ENCODE measurements at regions not wholly inside any gene's neighbourhood (a gene's known extent, or its start where the extent isn't known, plus 50 kb on each side); places are given as distances from the start of the nearest gene placed in this dataset.

- no peaks in the 10 kb centered on the region for H3K9me3 ChIP-seq (ENCODE audit: severe bottlenecking)
- peaks cover 81% of the 10 kb centered on the region for H3K4me1 ChIP-seq (ENCODE audit: insufficient read depth, poor library complexity, severe bottlenecking)
- ATAC-seq (ENCODE audit: low read depth) (no peak), DNase-seq (ENCODE audit: low spot score) (no peak)
- no peak for TF ChIP-seq CTCF (IDR thresholded peaks at IDR 0.05; ENCODE audit: poor library complexity, severe bottlenecking)
- H3K4me3 ChIP-seq (ENCODE audit: severe bottlenecking), result no peak overlapping the region
- H3K27me3 ChIP-seq (ENCODE audit: insufficient read depth, poor library complexity, severe bottlenecking), result no peaks in the 10 kb centered on the region
- peak overlapping the region; percentile 99 for H3K27ac ChIP-seq (ENCODE audit: poor library complexity, severe bottlenecking)
- no peaks in the 10 kb centered on the region for H3K36me3 ChIP-seq (ENCODE audit: low read depth)
Observed at GRCh38 chr6:105593056-105593690, 190.3 kb upstream of the PREP start.

- no peak overlapping the region for H3K4me3 ChIP-seq (ENCODE audit: severe bottlenecking)
- no peaks in the 10 kb centered on the region for H3K36me3 ChIP-seq (ENCODE audit: low read depth)
- peaks cover 86% of the 10 kb centered on the region for H3K4me1 ChIP-seq (ENCODE audit: insufficient read depth, poor library complexity, severe bottlenecking)
- no peak for TF ChIP-seq CTCF (IDR thresholded peaks at IDR 0.05; ENCODE audit: poor library complexity, severe bottlenecking)
- DNase-seq (ENCODE audit: low spot score) (peak; percentile 95), ATAC-seq (ENCODE audit: low read depth) (peak; percentile 70)
- peak overlapping the region; percentile 99 for H3K27ac ChIP-seq (ENCODE audit: poor library complexity, severe bottlenecking)
- no peaks in the 10 kb centered on the region for H3K9me3 ChIP-seq (ENCODE audit: severe bottlenecking)
- no peaks in the 10 kb centered on the region for H3K27me3 ChIP-seq (ENCODE audit: insufficient read depth, poor library complexity, severe bottlenecking)
Observed at GRCh38 chr6:105592329-105592728, 189.4 kb upstream of the PREP start.

GRCh38 chr6:105591053-105591452 lies 188.2 kb upstream of the PREP start:
- peak; percentile 48 for ATAC-seq (ENCODE audit: low read depth)
- Histone ChIP-seq H3K9me3 (ENCODE audit: severe bottlenecking) (no peaks in the 10 kb centered on the region), H3K4me3 (ENCODE audit: severe bottlenecking) (no peak overlapping the region), H3K4me1 (ENCODE audit: insufficient read depth, poor library complexity, severe bottlenecking) (peaks cover 80% of the 10 kb centered on the region), H3K27me3 (ENCODE audit: insufficient read depth, poor library complexity, severe bottlenecking) (no peaks in the 10 kb centered on the region), H3K36me3 (ENCODE audit: low read depth) (no peaks in the 10 kb centered on the region), H3K27ac (ENCODE audit: poor library complexity, severe bottlenecking) (peak overlapping the region; percentile 99)
- no peak for DNase-seq (ENCODE audit: low spot score)
- no peak for TF ChIP-seq CTCF (IDR thresholded peaks at IDR 0.05; ENCODE audit: poor library complexity, severe bottlenecking)

GRCh38 chr6:105588123-105588710 lies 185.3 kb upstream of the PREP start:
- no peak for ATAC-seq (ENCODE audit: low read depth)
- no peaks in the 10 kb centered on the region for H3K36me3 ChIP-seq (ENCODE audit: low read depth)
- peak overlapping the region; percentile 99 for H3K27ac ChIP-seq (ENCODE audit: poor library complexity, severe bottlenecking)
- no peaks in the 10 kb centered on the region for H3K9me3 ChIP-seq (ENCODE audit: severe bottlenecking)
- H3K27me3 ChIP-seq (ENCODE audit: insufficient read depth, poor library complexity, severe bottlenecking), result no peaks in the 10 kb centered on the region
- peaks cover 53% of the 10 kb centered on the region for H3K4me1 ChIP-seq (ENCODE audit: insufficient read depth, poor library complexity, severe bottlenecking)
- no peak overlapping the region for H3K4me3 ChIP-seq (ENCODE audit: severe bottlenecking)
- DNase-seq (ENCODE audit: low spot score), result no peak
- TF ChIP-seq CTCF (IDR thresholded peaks at IDR 0.05; ENCODE audit: poor library complexity, severe bottlenecking), result no peak

All from RWPE2 (cell line).